ENCODE measurements at regions not wholly inside any gene's neighbourhood (a gene's known extent, or its start where the extent isn't known, plus 50 kb on each side); places are given as distances from the start of the nearest gene placed in this dataset.

- no peaks in the 10 kb centered on the region for H3K9me3 ChIP-seq (ENCODE audit: low read length)
- no peak overlapping the region for H3K9ac ChIP-seq (ENCODE audit: low read length)
- no peak overlapping the region for H3K4me3 ChIP-seq (ENCODE audit: low read depth in 1 of 2, low read length in 2 of 2)
- H3K4me1 ChIP-seq (ENCODE audit: insufficient read depth, low read length), result no peaks in the 10 kb centered on the region
- no peak overlapping the region for H3K27ac ChIP-seq (ENCODE audit: low read depth, low read length)
- no peaks in the 10 kb centered on the region for H3K36me3 ChIP-seq (ENCODE audit: insufficient read depth, low read length)
- no peaks in the 10 kb centered on the region for H3K27me3 ChIP-seq (ENCODE audit: control insufficient read depth in 1 of 2, insufficient read depth in 2 of 2, low read length in 2 of 2)
Measured at GRCh38 chr4:119823891-119824290, 195.3 kb upstream of the PDE5A start.

GRCh38 chr4:119823045-119823444 lies 194.4 kb upstream of the PDE5A start:
- H3K27ac ChIP-seq (ENCODE audit: low read depth, low read length), result no peak overlapping the region
- H3K4me1 ChIP-seq (ENCODE audit: insufficient read depth, low read length), result no peaks in the 10 kb centered on the region
- no peaks in the 10 kb centered on the region for H3K36me3 ChIP-seq (ENCODE audit: insufficient read depth, low read length)
- no peak overlapping the region for H3K4me3 ChIP-seq (ENCODE audit: low read depth in 1 of 2, low read length in 2 of 2)
- no peaks in the 10 kb centered on the region for H3K9me3 ChIP-seq (ENCODE audit: low read length)
- no peak overlapping the region for H3K9ac ChIP-seq (ENCODE audit: low read length)
- no peaks in the 10 kb centered on the region for H3K27me3 ChIP-seq (ENCODE audit: control insufficient read depth in 1 of 2, insufficient read depth in 2 of 2, low read length in 2 of 2)

GRCh38 chr4:119816473-119816872 lies 187.9 kb upstream of the PDE5A start:
- Histone ChIP-seq H3K27ac (ENCODE audit: low read depth, low read length) (no peak overlapping the region), H3K4me1 (ENCODE audit: insufficient read depth, low read length) (no peaks in the 10 kb centered on the region), H3K27me3 (ENCODE audit: control insufficient read depth in 1 of 2, insufficient read depth in 2 of 2, low read length in 2 of 2) (no peaks in the 10 kb centered on the region), H3K36me3 (ENCODE audit: insufficient read depth, low read length) (no peaks in the 10 kb centered on the region), H3K9me3 (ENCODE audit: low read length) (peaks cover 3% of the 10 kb centered on the region), H3K9ac (ENCODE audit: low read length) (no peak overlapping the region), H3K4me3 (ENCODE audit: low read depth in 1 of 2, low read length in 2 of 2) (no peak overlapping the region)

- Histone ChIP-seq H3K36me3 (ENCODE audit: insufficient read depth, low read length) (no peaks in the 10 kb centered on the region), H3K27me3 (ENCODE audit: control insufficient read depth in 1 of 2, insufficient read depth in 2 of 2, low read length in 2 of 2) (no peaks in the 10 kb centered on the region), H3K9me3 (ENCODE audit: low read length) (peaks cover 3% of the 10 kb centered on the region), H3K4me1 (ENCODE audit: insufficient read depth, low read length) (no peaks in the 10 kb centered on the region), H3K4me3 (ENCODE audit: low read depth in 1 of 2, low read length in 2 of 2) (no peak overlapping the region), H3K27ac (ENCODE audit: low read depth, low read length) (no peak overlapping the region), H3K9ac (ENCODE audit: low read length) (no peak overlapping the region)
Measured at GRCh38 chr4:119810001-119810400, 181.4 kb upstream of the PDE5A start.

- Histone ChIP-seq H3K9ac (ENCODE audit: low read length) (no peak overlapping the region), H3K27ac (ENCODE audit: low read depth, low read length) (no peak overlapping the region), H3K4me1 (ENCODE audit: insufficient read depth, low read length) (no peaks in the 10 kb centered on the region), H3K9me3 (ENCODE audit: low read length) (no peaks in the 10 kb centered on the region), H3K4me3 (ENCODE audit: low read depth in 1 of 2, low read length in 2 of 2) (no peak overlapping the region), H3K36me3 (ENCODE audit: insufficient read depth, low read length) (no peaks in the 10 kb centered on the region), H3K27me3 (ENCODE audit: control insufficient read depth in 1 of 2, insufficient read depth in 2 of 2, low read length in 2 of 2) (no peaks in the 10 kb centered on the region)
Measured at GRCh38 chr4:119804404-119804803, 175.8 kb upstream of the PDE5A start.

GRCh38 chr4:119797238-119797894 lies 168.8 kb upstream of the PDE5A start:
- H3K27me3 ChIP-seq (ENCODE audit: control insufficient read depth in 1 of 2, insufficient read depth in 2 of 2, low read length in 2 of 2), result no peaks in the 10 kb centered on the region
- H3K36me3 ChIP-seq (ENCODE audit: insufficient read depth, low read length), result no peaks in the 10 kb centered on the region
- no peaks in the 10 kb centered on the region for H3K4me1 ChIP-seq (ENCODE audit: insufficient read depth, low read length)
- H3K4me3 ChIP-seq (ENCODE audit: low read depth in 1 of 2, low read length in 2 of 2), result no peak overlapping the region
- no peak overlapping the region for H3K27ac ChIP-seq (ENCODE audit: low read depth, low read length)
- no peaks in the 10 kb centered on the region for H3K9me3 ChIP-seq (ENCODE audit: low read length)
- no peak overlapping the region for H3K9ac ChIP-seq (ENCODE audit: low read length)

GRCh38 chr4:119795986-119796578 lies 167.5 kb upstream of the PDE5A start:
- H3K36me3 ChIP-seq (ENCODE audit: insufficient read depth, low read length), result no peaks in the 10 kb centered on the region
- no peaks in the 10 kb centered on the region for H3K9me3 ChIP-seq (ENCODE audit: low read length)
- no peak overlapping the region for H3K4me3 ChIP-seq (ENCODE audit: low read depth in 1 of 2, low read length in 2 of 2)
- no peak overlapping the region for H3K27ac ChIP-seq (ENCODE audit: low read depth, low read length)
- H3K9ac ChIP-seq (ENCODE audit: low read length), result no peak overlapping the region
- H3K4me1 ChIP-seq (ENCODE audit: insufficient read depth, low read length), result no peaks in the 10 kb centered on the region
- no peaks in the 10 kb centered on the region for H3K27me3 ChIP-seq (ENCODE audit: control insufficient read depth in 1 of 2, insufficient read depth in 2 of 2, low read length in 2 of 2)

GRCh38 chr4:119794681-119795080 lies 166.1 kb upstream of the PDE5A start:
- Histone ChIP-seq H3K9me3 (ENCODE audit: low read length) (no peaks in the 10 kb centered on the region), H3K9ac (ENCODE audit: low read length) (no peak overlapping the region), H3K27ac (ENCODE audit: low read depth, low read length) (no peak overlapping the region), H3K4me3 (ENCODE audit: low read depth in 1 of 2, low read length in 2 of 2) (no peak overlapping the region), H3K27me3 (ENCODE audit: control insufficient read depth in 1 of 2, insufficient read depth in 2 of 2, low read length in 2 of 2) (no peaks in the 10 kb centered on the region), H3K4me1 (ENCODE audit: insufficient read depth, low read length) (no peaks in the 10 kb centered on the region), H3K36me3 (ENCODE audit: insufficient read depth, low read length) (no peaks in the 10 kb centered on the region)

GRCh38 chr4:119794113-119794512 lies 165.5 kb upstream of the PDE5A start:
- H3K9me3 ChIP-seq (ENCODE audit: low read length), result no peaks in the 10 kb centered on the region
- no peaks in the 10 kb centered on the region for H3K27me3 ChIP-seq (ENCODE audit: control insufficient read depth in 1 of 2, insufficient read depth in 2 of 2, low read length in 2 of 2)
- no peaks in the 10 kb centered on the region for H3K4me1 ChIP-seq (ENCODE audit: insufficient read depth, low read length)
- H3K27ac ChIP-seq (ENCODE audit: low read depth, low read length), result no peak overlapping the region
- no peak overlapping the region for H3K4me3 ChIP-seq (ENCODE audit: low read depth in 1 of 2, low read length in 2 of 2)
- H3K36me3 ChIP-seq (ENCODE audit: insufficient read depth, low read length), result no peaks in the 10 kb centered on the region
- no peak overlapping the region for H3K9ac ChIP-seq (ENCODE audit: low read length)

- Histone ChIP-seq H3K9ac (ENCODE audit: low read length) (no peak overlapping the region), H3K27me3 (ENCODE audit: control insufficient read depth in 1 of 2, insufficient read depth in 2 of 2, low read length in 2 of 2) (no peaks in the 10 kb centered on the region), H3K4me1 (ENCODE audit: insufficient read depth, low read length) (no peaks in the 10 kb centered on the region), H3K27ac (ENCODE audit: low read depth, low read length) (no peak overlapping the region), H3K9me3 (ENCODE audit: low read length) (no peaks in the 10 kb centered on the region), H3K36me3 (ENCODE audit: insufficient read depth, low read length) (no peaks in the 10 kb centered on the region), H3K4me3 (ENCODE audit: low read depth in 1 of 2, low read length in 2 of 2) (no peak overlapping the region)
Measured at GRCh38 chr4:119788349-119789266, 160.0 kb upstream of the PDE5A start.

- Histone ChIP-seq H3K36me3 (ENCODE audit: insufficient read depth, low read length) (no peaks in the 10 kb centered on the region), H3K27me3 (ENCODE audit: control insufficient read depth in 1 of 2, insufficient read depth in 2 of 2, low read length in 2 of 2) (no peaks in the 10 kb centered on the region), H3K9me3 (ENCODE audit: low read length) (no peaks in the 10 kb centered on the region), H3K9ac (ENCODE audit: low read length) (no peak overlapping the region), H3K4me1 (ENCODE audit: insufficient read depth, low read length) (no peaks in the 10 kb centered on the region), H3K27ac (ENCODE audit: low read depth, low read length) (no peak overlapping the region), H3K4me3 (ENCODE audit: low read depth in 1 of 2, low read length in 2 of 2) (no peak overlapping the region)
Measured at GRCh38 chr4:119785963-119786362, 157.4 kb upstream of the PDE5A start.

All from muscle layer of colon (tissue), 2 donors.